SK-N-SH (cell line): ENCODE measurements at regions not wholly inside any gene's neighbourhood (a gene's known extent, or its start where the extent isn't known, plus 50 kb on each side); places are given as distances from the start of the nearest gene placed in this dataset.

Experiments used
- CTCF ChIA-PET: fragments of 300-600, 350-600 bp; formaldehyde crosslinking; extraction: SDS; loops from one replicate; lab custom pipeline; 2021; lab: Yijun Ruan, JAX
- POLR2A ChIA-PET: fragments of 350-600 bp; sonication (Branson Sonifier 250); formaldehyde crosslinking; extraction: SDS; loops from one replicate; lab custom pipeline; 2020; ENCODE audit warnings: antibody characterized with exemption, inconsistent platforms; lab: Yijun Ruan, JAX
- DNase-seq: peaks from one replicate; pipeline ENCODE4 v3.0.0; 2012
- H2AFZ ChIP-seq: fragments of 200-600 bp; sonication (generic); 2 replicates; pipeline ENCODE4 v1.8.1; 2016; ENCODE audit warnings: antibody characterized with exemption, mild to moderate bottlenecking, low read depth
- H3F3A ChIP-seq: fragments of 200-600 bp; sonication (generic); replicated peaks from 2 replicates; pipeline ENCODE3; 2016; ENCODE audit warnings: antibody characterized with exemption, mild to moderate bottlenecking; ENCODE audit not compliant: insufficient read depth
- H3K27ac ChIP-seq, 2 experiments: fragments of 200-500 bp in 1 of 2; fragments of 200-600 bp in 1 of 2; sonication (Bioruptor generic) in 1 of 2; sonication (generic), shearing (Covaris generic) in 1 of 2; 2 replicates each; pipeline versions ENCODE4 v1.5.1 to v1.6.1; 2014 to 2016; ENCODE audit warnings: low read depth in 2 of 2, inconsistent platforms in 1 of 2, low read length in 1 of 2, mild to moderate bottlenecking in 1 of 2, mixed read lengths in 1 of 2
- H3K27me3 ChIP-seq: fragments of 200-600 bp; sonication (generic), shearing (Covaris generic); 2 replicates; pipeline ENCODE4 v1.6.1; 2016; ENCODE audit warnings: mixed run types; ENCODE audit not compliant: insufficient read depth
- H3K36me3 ChIP-seq, 2 experiments: fragments of 200-500 bp in 1 of 2; fragments of 200-600 bp in 1 of 2; sonication (Bioruptor generic) in 1 of 2; sonication (generic) in 1 of 2; replicated peaks in 1 of 2; 2 replicates each; pipeline versions ENCODE3 to v1.5.1; 2014 to 2016; ENCODE audit warnings: low read length in 1 of 2, mild to moderate bottlenecking in 1 of 2; ENCODE audit not compliant: insufficient read depth in 2 of 2, control insufficient read depth in 1 of 2
- H3K4me1 ChIP-seq, 2 experiments: fragments of 200-500 bp in 1 of 2; fragments of 200-600 bp in 1 of 2; sonication (Bioruptor generic) in 1 of 2; sonication (generic), shearing (Covaris generic) in 1 of 2; 2 replicates each; pipeline versions ENCODE4 v1.5.1 to v1.6.1; 2014 to 2016; ENCODE audit warnings: low read depth in 1 of 2, low read length in 1 of 2, mixed run types in 1 of 2; ENCODE audit not compliant: insufficient read depth in 2 of 2, control insufficient read depth in 1 of 2
- H3K4me2 ChIP-seq: fragments of 200-600 bp; sonication (generic), shearing (Covaris generic); 2 replicates; pipeline ENCODE4 v1.6.1; 2017; ENCODE audit warnings: mixed run types
- H3K4me3 ChIP-seq, 2 experiments: fragments of 200-500 bp in 1 of 2; fragments of 200-600 bp in 1 of 2; sonication (Bioruptor generic) in 1 of 2; sonication (generic), shearing (Covaris generic) in 1 of 2; 2 replicates each; pipeline versions ENCODE4 v1.5.1 to v1.8.1; 2014 to 2016; ENCODE audit warnings: low read depth in 2 of 2, inconsistent platforms in 1 of 2, low read length in 1 of 2, mild to moderate bottlenecking in 1 of 2, mixed read lengths in 1 of 2, moderate library complexity in 1 of 2
- H3K79me2 ChIP-seq: fragments of 200-600 bp; sonication (generic); 2 replicates; pipeline ENCODE4 v1.8.1; 2017; ENCODE audit warnings: mild to moderate bottlenecking; ENCODE audit not compliant: insufficient read depth
- H3K9ac ChIP-seq: fragments of 200-600 bp; sonication (generic); 2 replicates; pipeline ENCODE4 v1.6.1; 2017; ENCODE audit warnings: mixed run types
- H3K9me2 ChIP-seq: fragments of 200-600 bp; sonication (generic); 2 replicates; pipeline ENCODE4 v1.6.1; 2017; ENCODE audit warnings: mixed run types
- H3K9me3 ChIP-seq: fragments of 200-600 bp; sonication (generic); 2 replicates; pipeline ENCODE4 v1.6.1; 2017; ENCODE audit warnings: mixed run types, mild to moderate bottlenecking, moderate library complexity
- H4K20me1 ChIP-seq: fragments of 200-600 bp; sonication (generic); 2 replicates; pipeline ENCODE4 v1.6.1; 2017; ENCODE audit warnings: mild to moderate bottlenecking, mixed run types; ENCODE audit not compliant: insufficient read depth
- CHD2 ChIP-seq: fragments of 150-350 bp; IDR thresholded peaks from 2 replicates; pipeline ENCODE4 v1.6.1; 2018; ENCODE audit warnings: low read length; ENCODE audit not compliant: partially characterized antibody
- EP300 ChIP-seq, 2 experiments: IDR thresholded peaks; 2 replicates each; pipeline versions ENCODE4 v1.4.0 to v1.6.1; 2012; ENCODE audit warnings: borderline replicate concordance in 1 of 2, low read depth in 1 of 2, low read length in 1 of 2
- EZH2phosphoT487 ChIP-seq: fragments of 200-600 bp; sonication (generic); IDR thresholded peaks from 2 replicates; pipeline ENCODE4 v1.6.1; 2017; ENCODE audit warnings: low read depth, mixed run types, mild to moderate bottlenecking, antibody characterized with exemption, moderate library complexity, borderline replicate concordance
- FOXM1 ChIP-seq: IDR thresholded peaks from 2 replicates; pipeline ENCODE4 v1.4.0; 2012; ENCODE audit warnings: low read depth, mild to moderate bottlenecking
- GATA2 ChIP-seq: sonication (generic); formaldehyde crosslinking; IDR thresholded peaks from 2 replicates; pipeline ENCODE4 v1.5.0; 2020; ENCODE audit warnings: mild to moderate bottlenecking, missing genetic modification reagents
- JUND ChIP-seq: IDR thresholded peaks from 2 replicates; pipeline ENCODE4 v1.4.0; 2012
- MEF2A ChIP-seq: IDR thresholded peaks from 2 replicates; pipeline ENCODE4 v1.4.0; 2012; ENCODE audit warnings: low read depth, borderline replicate concordance
- NRF1 ChIP-seq: IDR thresholded peaks from 2 replicates; pipeline ENCODE4 v1.6.1; 2012; ENCODE audit warnings: low read depth, mild to moderate bottlenecking, low read length
- POLR2AphosphoS5 ChIP-seq: IDR thresholded peaks from 2 replicates; pipeline ENCODE4 v1.6.1; 2012; ENCODE audit warnings: low read depth, low read length
- RCOR1 ChIP-seq: fragments of 150-350 bp; IDR thresholded peaks from 2 replicates; pipeline ENCODE4 v1.6.1; 2017; ENCODE audit warnings: antibody characterized with exemption, low read length
- RFX5 ChIP-seq: IDR thresholded peaks from 2 replicates; pipeline ENCODE4 v1.6.1; 2012; ENCODE audit warnings: mild to moderate bottlenecking, improper control_type of control experiment, low read length
- TAF1 ChIP-seq: IDR thresholded peaks from 2 replicates; pipeline ENCODE4 v1.6.1; 2012; ENCODE audit warnings: low read depth, mild to moderate bottlenecking, low read length, moderate library complexity, borderline replicate concordance
- USF2 ChIP-seq: fragments of 150-350 bp; IDR thresholded peaks from 2 replicates; pipeline ENCODE4 v1.6.1; 2017; ENCODE audit warnings: antibody characterized with exemption, low read length, low read depth, borderline replicate concordance
- WGBS: methylation state at CpG from one replicate; pipeline ENCODE4 v1.1.6; 2017; ENCODE audit warnings: low lambda C conversion rate; 5-methylcytosine and 5-hydroxymethylcytosine counted together

GRCh38 chr1:67588178-67588855, 96.7 kb upstream of the GADD45A start:
- TF ChIP-seq GATA2 (CRISPR knock-in tag), result 0 out of 2 replicates have a peak, but pooled peaks have one; percentile 2
- no peak for TF ChIP-seq TAF1
- Histone ChIP-seq H3K9me2 (no peaks in the 10 kb centered on the region), H2AFZ (no peak overlapping the region), H3K4me1 (peaks cover 0 to 20% of the 10 kb centered on the region in 2 experiments; a peak in 2 of 4 replicates), H3K9ac (no peak overlapping the region), H4K20me1 (no peaks in the 10 kb centered on the region), H3F3A (no peaks in the 10 kb centered on the region), H3K4me2 (no peak overlapping the region), H3K36me3 (no peaks in the 10 kb centered on the region), H3K9me3 (no peaks in the 10 kb centered on the region), H3K27me3 (no peaks in the 10 kb centered on the region), H3K79me2 (no peaks in the 10 kb centered on the region), H3K27ac (peak overlapping the region in 1 of 2 experiments; percentile 41; a peak in 2 of 4 replicates), H3K4me3 (no peak overlapping the region)
- ChIA-PET POLR2A (no interaction called here), CTCF (interaction anchor here (0.7 to 1.3 kb wide), 4 partner anchors 15 to 159 kb away, joined by 3 to 4 read pairs (median 3); partner anchors contain the start of gene SERBP1)
- DNase-seq, result no peak
- WGBS, result 83% methylated on average over 9 of the region's 9 CpGs

GRCh38 chr1:67589519-67590233, 95.3 kb upstream of the GADD45A start:
- TF ChIP-seq FOXM1 (no peak), EP300 (IDR thresholded peaks at IDR 0.05; ENCODE audit: borderline replicate concordance in 1 of 2, low read depth in 1 of 2, low read length in 1 of 2) (no peak), NRF1 (no peak), MEF2A (no peak), CHD2 (no peak), EZH2phosphoT487 (no peak), RFX5 (no peak), RCOR1 (no peak), JUND (no peak), USF2 (no peak), POLR2AphosphoS5 (no peak)
- Histone ChIP-seq H3K9ac (no peak overlapping the region), H2AFZ (no peak overlapping the region), H3F3A (no peaks in the 10 kb centered on the region), H3K4me1 (peaks cover 0 to 20% of the 10 kb centered on the region in 2 experiments; a peak in 2 of 4 replicates), H3K27me3 (no peaks in the 10 kb centered on the region), H3K27ac (peak overlapping the region in 1 of 2 experiments; percentile 77; a peak in 2 of 4 replicates), H3K9me3 (no peaks in the 10 kb centered on the region), H3K4me3 (no peak overlapping the region), H3K4me2 (no peak overlapping the region), H3K9me2 (no peaks in the 10 kb centered on the region), H3K36me3 (no peaks in the 10 kb centered on the region), H4K20me1 (no peaks in the 10 kb centered on the region), H3K79me2 (no peaks in the 10 kb centered on the region)
- ChIA-PET POLR2A (no interaction called here), CTCF (interaction anchor here (1.0 to 1.1 kb wide), 2 partner anchors 17 to 28 kb away, joined by 3 read pairs; no protein-coding TSS in a partner anchor)
- DNase-seq, result no peak
- WGBS, result 87% methylated on average over 8 of the region's 8 CpGs
